ENCODE measurements at regions not wholly inside any gene's neighbourhood (a gene's known extent, or its start where the extent isn't known, plus 50 kb on each side); places are given as distances from the start of the nearest gene placed in this dataset.

DNA sequence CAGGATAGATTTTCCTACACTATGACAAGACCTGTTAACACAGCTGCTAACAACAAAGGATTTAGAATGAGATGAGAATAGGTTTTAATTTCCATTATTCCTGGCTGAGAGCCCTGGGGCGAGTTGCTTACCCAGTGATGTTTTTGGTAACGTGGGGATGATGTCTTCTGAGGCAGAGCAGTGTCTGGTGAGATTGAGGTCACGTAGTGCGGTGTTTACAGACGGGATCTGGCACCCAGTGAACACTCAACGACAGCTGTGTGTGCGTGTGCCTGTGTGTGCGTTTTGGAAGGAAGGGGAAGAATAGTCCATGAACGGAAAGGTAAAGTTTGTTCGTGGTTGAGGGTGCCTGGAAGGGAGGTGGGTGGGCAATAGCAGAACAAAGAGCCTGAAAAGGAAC, 384.7 kb downstream of the C6orf118 start:
- Mint-ChIP-seq H3K27ac (no peak overlapping the region), H3K9me3 (peaks cover 0 to under 1% of the 10 kb centered on the region in 2 experiments; a peak in 1 of 5 replicates), H3K4me1 (peaks cover 0 to 2% of the 10 kb centered on the region in 2 experiments; a peak in 1 of 4 replicates), H3K36me3 (ENCODE audit: insufficient read depth in 1 of 3, low read depth in 3 of 3) (no peaks in the 10 kb centered on the region), H3K4me3 (no peak overlapping the region), H3K27me3 (ENCODE audit: low read depth) (no peaks in the 10 kb centered on the region)
- Histone ChIP-seq H2BK15ac (ENCODE audit: low read depth, low read length) (no peak overlapping the region), H2AFZ (ENCODE audit: low read length) (no peak overlapping the region), H3K79me2 (ENCODE audit: insufficient read depth, low read length) (no peaks in the 10 kb centered on the region), H3K23me2 (ENCODE audit: insufficient read length, low read depth, low read length, poor library complexity, severe bottlenecking) (no peaks in the 10 kb centered on the region), H2BK5ac (ENCODE audit: insufficient read length, low read length) (no peak overlapping the region), H3K9ac (ENCODE audit: extremely low read depth, insufficient read length, low read length) (no peak overlapping the region), H4K8ac (replicated peaks; ENCODE audit: insufficient read length, low read depth, low read length) (no peak overlapping the region), H4K5ac (ENCODE audit: insufficient read length, low read depth, low read length) (no peak overlapping the region), H2BK120ac (ENCODE audit: low read depth, low read length, poor library complexity, severe bottlenecking) (no peak overlapping the region), H3K27ac (ENCODE audit: insufficient read length, low read depth, low read length) (no peak overlapping the region), H2BK12ac (ENCODE audit: insufficient read length, low read depth, low read length) (no peak overlapping the region), H3K14ac (ENCODE audit: insufficient read depth, low read length) (no peak overlapping the region), H3K23ac (ENCODE audit: insufficient read length, low read depth, low read length) (no peak overlapping the region), H3K56ac (ENCODE audit: insufficient read length, low read depth, low read length) (no peak overlapping the region), H4K20me1 (ENCODE audit: control insufficient read depth, insufficient read depth, insufficient read length) (no peaks in the 10 kb centered on the region), H3K18ac (ENCODE audit: insufficient read length, low read depth, low read length) (no peak overlapping the region), H2BK20ac (ENCODE audit: low read depth, low read length, poor library complexity, severe bottlenecking) (no peak overlapping the region), H3K4me1 (ENCODE audit: insufficient read depth, low read length) (no peaks in the 10 kb centered on the region), H3K9me3 (ENCODE audit: control insufficient read depth, low read depth, low read length) (no peaks in the 10 kb centered on the region), H3T11ph (ENCODE audit: low read length) (no peak overlapping the region), H3K27me3 (ENCODE audit: insufficient read depth, low read length) (no peaks in the 10 kb centered on the region), H2AK5ac (ENCODE audit: insufficient read length, low read length) (no peak overlapping the region), H3K4ac (ENCODE audit: low read depth, low read length) (no peak overlapping the region), H3K4me2 (ENCODE audit: insufficient read depth, insufficient read length, low read length) (no peak overlapping the region), H4K91ac (ENCODE audit: insufficient read length, low read depth, low read length) (no peak overlapping the region), H3K79me1 (ENCODE audit: insufficient read depth, low read depth, low read length, poor library complexity, severe bottlenecking) (no peaks in the 10 kb centered on the region)
- no CpG with 5 or more reads among the region's 10 CpGs for WGBS (ENCODE audit: extremely low coverage, insufficient read length, low lambda C conversion rate)
- TF ChIP-seq, protein P1, sequence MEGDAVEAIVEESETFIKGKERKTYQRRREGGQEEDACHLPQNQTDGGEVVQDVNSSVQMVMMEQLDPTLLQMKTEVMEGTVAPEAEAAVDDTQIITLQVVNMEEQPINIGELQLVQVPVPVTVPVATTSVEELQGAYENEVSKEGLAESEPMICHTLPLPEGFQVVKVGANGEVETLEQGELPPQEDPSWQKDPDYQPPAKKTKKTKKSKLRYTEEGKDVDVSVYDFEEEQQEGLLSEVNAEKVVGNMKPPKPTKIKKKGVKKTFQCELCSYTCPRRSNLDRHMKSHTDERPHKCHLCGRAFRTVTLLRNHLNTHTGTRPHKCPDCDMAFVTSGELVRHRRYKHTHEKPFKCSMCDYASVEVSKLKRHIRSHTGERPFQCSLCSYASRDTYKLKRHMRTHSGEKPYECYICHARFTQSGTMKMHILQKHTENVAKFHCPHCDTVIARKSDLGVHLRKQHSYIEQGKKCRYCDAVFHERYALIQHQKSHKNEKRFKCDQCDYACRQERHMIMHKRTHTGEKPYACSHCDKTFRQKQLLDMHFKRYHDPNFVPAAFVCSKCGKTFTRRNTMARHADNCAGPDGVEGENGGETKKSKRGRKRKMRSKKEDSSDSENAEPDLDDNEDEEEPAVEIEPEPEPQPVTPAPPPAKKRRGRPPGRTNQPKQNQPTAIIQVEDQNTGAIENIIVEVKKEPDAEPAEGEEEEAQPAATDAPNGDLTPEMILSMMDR (conservative IDR thresholded peaks at IDR 0.05): no peak
- DNase-seq: no peak

All from H9 (cell line).